HL-60/S4 treated with phorbol 12-myristate 13-acetate at 8.2 ng/mL for 4 days and 3 days (cell line): ENCODE measurements at regions not wholly inside any gene's neighbourhood (a gene's known extent, or its start where the extent isn't known, plus 50 kb on each side); places are given as distances from the start of the nearest gene placed in this dataset.
"Not testable (repeated sequence)": the region's sequence is repeated elsewhere in the genome, so short reads cannot be mapped to it uniquely, and the experiment has no call there.

Source experiments
- in situ Hi-C: fragments of 300-500 bp; cut with MboI; formaldehyde crosslinking; loops from 2 replicates; pipeline ENCODE4 v1.15.0; 2022; ENCODE audit warnings: low sequenced_read_pairs

- in situ Hi-C loops = no loop called here
These were observed 52.3 kb downstream of the MRPL57 start for GRCh38 chr13:21228738-21229137.

DNA sequence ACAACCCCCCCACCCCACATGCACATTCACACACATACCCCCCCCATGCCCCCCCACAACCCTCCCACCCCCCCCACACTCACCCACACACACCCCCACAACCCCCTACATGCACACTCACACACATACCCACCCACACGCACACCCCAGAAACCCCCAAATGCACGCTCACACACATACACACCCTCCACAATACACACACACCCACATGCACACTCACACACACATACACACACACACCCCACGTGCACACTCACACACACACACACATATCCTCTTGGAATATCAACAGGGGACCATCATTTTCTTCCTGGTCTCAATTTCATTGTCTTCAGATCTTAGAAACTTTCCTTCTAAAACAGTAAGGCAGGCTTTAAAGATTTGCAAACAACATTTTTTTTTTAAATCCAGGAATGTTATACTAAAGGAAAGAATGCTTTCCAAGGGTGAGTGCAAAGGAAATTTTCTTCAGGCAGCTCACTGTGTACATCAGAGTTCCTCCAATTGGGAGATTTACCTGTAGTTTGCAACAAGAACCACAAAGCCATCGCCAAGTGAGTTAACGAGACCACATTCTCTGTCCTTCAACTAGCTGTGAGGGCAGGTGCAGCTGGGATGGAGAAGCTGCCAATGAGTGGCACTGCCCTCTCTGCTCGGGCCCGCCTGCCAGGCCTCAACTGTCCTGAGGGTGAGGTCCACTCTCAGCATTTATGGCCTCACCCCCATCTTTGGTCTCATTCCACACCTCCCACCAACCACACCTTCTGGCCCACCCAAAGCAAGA lies 53.0 kb downstream of the MRPL57 start:
- in situ Hi-C loops = no loop called here

DNA sequence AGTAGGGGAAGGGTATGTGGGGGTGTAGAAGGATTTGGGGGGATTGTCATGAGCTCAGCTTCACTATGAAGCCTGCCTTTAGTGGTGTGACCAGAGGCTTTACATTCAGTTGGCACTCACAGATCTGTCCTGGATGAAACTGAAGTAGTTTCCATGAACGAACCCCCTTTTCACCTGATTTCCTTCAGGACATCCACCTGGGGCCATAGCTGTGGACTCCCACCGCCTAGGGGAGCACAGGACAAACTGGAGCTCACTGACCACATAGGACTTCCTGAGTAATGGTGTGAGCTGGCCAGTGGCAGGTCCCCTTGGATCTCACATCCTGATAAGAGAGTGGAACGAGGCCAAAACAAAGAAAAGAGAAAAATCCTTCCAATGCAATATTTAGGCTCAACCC lies 54.1 kb downstream of the MRPL57 start:
- in situ Hi-C loops = no loop called here

GRCh38 chr13:21231426-21231940 lies 55.0 kb downstream of the MRPL57 start:
- in situ Hi-C loops = no loop called here

DNA sequence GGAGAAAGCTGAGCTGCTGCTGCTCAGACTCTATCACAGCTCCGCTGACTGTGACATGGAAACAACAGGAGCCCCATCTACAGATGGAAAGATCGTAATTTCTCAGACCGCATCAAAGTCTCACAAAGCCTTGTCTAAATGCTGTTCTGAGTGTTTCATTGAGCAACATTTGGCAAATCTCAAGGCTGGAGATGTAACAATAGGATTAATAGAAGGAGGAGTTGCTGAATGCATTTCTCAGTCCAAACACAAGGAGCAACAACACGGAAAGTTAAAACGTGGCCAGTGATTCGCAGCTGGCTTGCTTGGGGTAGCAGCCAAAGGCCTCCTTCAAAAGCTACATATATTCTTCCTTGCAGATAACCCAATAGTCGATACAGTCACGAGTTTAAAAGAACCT lies 55.7 kb downstream of the MRPL57 start:
- in situ Hi-C loops = no loop called here

GRCh38 chr13:21232599-21232998 lies 56.1 kb downstream of the MRPL57 start:
- in situ Hi-C loops = no loop called here

DNA sequence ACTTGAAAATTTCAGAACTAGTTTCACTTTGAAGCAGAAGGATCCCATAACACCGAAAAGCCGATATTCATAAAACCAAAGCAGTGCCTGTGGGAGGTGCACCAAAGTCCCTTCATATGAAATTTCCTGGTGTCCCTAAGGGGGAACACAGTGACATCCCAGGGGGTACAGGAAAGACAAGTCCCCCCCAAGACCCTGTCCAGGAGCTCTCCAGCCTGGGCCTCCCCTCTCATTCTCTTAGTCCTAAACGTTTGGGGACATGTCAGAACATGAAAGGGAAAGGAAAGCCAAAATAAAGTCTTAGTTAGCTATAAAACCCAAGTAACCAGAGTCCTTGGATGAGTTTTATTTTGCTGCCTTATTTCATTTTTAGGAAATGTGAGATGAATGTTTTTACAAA lies 56.6 kb downstream of the MRPL57 start:
- in situ Hi-C loops = no loop called here

DNA sequence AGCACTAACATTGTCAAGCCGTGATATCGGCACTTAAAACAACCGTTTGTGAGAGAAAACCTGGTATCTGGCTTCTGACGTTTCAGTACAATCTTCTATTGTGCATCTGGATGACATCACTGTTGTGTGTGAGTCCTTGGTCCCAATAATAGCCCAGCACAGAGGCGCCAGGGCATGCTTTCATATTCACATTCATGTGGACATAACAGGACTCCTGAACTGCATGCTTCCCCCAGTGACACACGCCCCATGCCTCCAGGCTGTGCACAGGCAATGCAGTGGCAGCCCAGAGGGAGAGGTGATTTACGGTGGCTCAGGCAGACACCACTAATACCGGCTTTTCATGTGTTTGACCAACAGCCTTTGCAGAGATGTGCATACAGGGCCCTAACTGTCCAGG lies 58.1 kb downstream of the MRPL57 start:
- in situ Hi-C loops = no loop called here

DNA sequence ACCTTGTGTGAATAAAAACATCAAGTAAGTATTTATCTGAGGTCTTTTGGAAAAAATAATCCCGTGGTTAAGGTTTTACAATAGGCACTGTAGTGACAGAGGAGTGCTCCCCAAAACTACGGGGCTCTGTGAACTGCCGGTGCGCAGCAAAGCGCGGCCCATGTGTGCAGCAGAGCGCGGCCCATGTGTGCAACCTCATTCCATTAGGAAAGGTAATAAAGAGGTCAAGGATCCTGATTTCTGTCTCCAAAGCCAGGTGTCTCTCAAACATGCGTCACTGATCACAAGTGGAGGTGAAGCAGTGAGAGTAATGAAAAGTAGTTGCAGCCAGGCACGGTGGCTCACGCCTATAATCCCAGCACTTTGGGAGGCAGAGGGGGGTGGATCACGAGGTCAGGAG lies 58.7 kb downstream of the MRPL57 start:
- in situ Hi-C loops = no loop called here

DNA sequence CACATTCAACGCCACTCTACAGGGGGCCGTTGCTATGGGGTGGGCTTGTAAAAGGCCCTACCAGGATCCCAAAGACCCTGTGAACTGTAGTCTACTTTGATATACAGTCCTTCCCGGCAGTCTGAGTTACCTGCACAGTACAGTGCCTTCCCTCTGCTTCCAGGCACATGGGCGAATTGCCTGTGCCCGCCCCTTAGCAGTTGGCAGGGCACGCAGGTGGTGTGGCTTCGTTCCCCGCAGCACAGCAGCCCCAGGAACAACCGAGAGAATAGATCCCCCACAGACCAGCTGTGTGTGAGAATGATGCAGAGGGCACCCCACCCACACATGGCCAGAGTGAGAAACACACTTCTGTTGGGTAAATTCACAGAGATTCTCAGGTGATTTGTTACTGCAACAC lies 60.6 kb downstream of the MRPL57 start:
- in situ Hi-C loops = no loop called here

DNA sequence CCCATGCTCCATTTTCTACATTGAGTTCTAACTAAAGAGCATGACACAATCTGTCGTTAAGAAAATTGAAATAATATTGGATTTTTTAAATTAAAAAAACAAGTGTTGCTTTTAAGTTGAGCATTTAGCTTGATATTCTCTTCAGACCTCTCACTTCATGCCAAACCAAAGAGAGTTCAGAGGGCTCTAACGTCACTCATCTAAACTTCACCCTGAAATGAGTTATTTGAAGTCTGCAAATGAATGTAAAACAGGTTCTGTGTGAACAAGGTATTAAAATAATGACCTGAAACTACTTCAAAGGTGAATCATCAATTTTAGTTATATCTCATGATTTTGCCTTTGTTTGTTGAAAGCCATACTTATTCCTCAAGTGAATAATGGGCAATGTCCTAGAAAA lies 61.8 kb downstream of the MRPL57 start:
- in situ Hi-C loops = no loop called here

DNA sequence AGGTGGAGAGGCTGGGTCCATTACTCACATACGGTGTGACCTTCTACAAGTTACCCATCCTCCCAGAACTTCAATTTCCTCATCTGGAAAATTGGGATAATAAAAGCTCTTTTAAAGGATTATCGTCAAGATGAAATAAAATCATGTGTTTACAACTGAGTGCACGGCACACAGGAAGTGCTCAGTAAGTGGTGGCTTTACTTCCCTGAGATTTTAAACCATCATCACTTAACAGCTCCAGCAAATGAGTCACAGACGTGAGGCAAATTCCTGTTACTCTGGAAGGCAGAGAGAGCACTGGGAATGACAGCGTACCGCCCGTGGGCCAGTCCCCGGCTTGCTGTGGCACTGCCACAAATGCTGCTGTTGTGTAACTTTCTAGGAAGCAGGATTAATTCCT lies 64.1 kb downstream of the MRPL57 start:
- in situ Hi-C loops = no loop called here

GRCh38 chr13:21242236-21242635 lies 65.8 kb downstream of the MRPL57 start:
- in situ Hi-C loops = no loop called here

DNA sequence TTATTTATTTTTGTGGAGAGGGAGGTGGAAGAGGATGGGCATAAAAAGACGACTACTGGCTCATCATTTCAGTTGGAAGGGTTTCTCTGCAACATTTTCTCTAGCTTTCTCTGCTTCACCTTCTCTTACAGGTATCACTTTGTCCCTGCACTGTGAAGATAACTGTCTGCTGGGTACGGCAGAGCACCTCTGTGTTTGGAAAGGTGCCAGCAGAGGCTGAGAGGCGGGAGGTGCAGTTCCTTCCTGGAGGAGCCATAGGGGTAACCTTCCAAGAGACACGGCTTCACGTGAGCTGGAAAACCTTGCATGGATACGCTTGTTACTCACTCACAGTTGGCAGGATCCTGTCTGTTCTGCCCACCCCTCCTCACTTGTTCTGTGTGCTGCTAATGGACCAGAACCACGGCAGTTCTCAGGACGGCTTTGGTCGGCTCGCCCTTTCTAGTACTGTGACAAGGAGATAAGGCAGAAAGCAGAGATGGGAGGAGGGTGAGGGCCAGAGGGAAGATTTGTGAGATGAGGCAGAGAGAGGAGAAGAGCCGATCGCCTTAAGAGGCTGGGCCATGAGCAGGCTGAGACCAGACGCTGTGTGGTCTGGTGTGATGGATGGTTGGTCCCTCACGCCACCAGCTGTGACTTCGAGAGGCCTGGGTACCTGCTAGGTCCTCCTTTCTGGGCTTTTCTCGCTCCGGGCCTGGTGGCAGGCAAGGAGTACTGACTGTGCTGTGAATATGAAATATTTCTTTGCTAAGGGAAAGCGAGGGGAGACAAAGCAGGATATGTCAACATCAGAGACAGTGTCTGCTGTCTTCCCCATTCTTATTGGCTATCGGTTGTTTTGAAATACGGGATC lies 66.8 kb downstream of the MRPL57 start:
- in situ Hi-C loops = no loop called here

DNA sequence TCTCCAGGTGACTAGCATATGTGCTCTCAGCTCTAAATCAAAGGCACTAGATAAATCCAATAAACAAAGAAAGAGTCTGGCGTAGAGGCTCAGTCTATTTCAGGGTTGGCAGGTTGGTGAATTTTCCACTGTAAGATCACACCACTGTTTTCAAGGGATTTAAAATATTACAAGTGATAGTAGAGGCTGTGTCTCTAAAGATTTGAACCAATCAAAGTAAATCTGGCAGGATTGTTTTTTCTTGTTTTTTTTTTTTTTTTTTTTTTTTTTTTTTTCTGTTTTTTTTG lies 67.4 kb downstream of the MRPL57 start:
- in situ Hi-C loops = not testable (repeated sequence)

DNA sequence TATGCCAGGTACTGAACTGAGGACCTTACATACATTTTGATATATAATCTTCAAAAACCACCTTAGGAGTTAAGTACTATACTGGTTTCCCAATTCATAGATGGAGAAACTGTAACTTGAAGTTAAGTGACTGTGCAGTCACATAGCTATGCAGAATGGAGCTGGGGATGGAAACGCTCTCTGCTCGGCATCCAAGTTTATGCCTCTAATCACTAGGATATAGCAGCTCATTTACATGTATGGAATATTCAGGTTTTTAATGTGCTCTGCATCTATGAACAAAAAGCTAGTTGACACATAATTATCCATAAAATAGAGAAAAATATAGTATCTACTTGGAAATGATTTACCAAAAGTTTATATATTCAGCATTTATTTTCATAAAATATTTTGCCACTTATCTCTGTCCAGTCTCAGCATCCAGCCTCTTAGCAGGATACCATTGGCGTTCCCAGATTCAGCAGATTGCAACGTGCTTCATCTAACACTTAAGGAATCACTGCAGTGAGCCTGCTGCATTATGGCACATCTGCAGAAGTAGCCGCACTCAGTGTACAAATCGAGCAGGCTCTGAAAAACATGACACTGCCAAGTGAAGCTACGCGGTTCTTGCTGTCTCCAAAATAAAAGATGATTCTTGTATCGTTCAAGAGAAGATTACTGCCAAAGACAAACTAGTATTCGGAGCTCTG lies 70.4 kb downstream of the MRPL57 start:
- in situ Hi-C loops = no loop called here

GRCh38 chr13:21256351-21256761 lies 79.9 kb downstream of the MRPL57 start:
- in situ Hi-C loops = no loop called here

DNA sequence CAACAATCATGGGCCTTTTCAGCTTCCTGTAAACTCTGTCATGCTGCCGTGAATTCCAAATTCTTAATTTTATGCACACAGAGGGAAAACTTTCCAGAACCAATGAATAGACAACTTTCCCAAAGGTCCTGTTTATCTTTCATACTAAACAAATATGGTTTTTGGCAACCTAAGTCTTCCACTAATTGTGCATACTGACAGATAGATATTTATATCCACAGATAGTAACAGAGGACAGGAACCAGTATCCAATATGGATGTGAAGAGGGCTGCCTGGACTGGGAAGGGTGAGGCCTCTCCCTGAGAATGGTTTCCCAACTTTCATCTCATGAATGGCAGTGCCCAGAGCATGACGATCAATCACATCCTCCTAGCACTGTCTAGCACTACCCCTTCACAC lies 80.4 kb downstream of the MRPL57 start:
- in situ Hi-C loops = no loop called here

DNA sequence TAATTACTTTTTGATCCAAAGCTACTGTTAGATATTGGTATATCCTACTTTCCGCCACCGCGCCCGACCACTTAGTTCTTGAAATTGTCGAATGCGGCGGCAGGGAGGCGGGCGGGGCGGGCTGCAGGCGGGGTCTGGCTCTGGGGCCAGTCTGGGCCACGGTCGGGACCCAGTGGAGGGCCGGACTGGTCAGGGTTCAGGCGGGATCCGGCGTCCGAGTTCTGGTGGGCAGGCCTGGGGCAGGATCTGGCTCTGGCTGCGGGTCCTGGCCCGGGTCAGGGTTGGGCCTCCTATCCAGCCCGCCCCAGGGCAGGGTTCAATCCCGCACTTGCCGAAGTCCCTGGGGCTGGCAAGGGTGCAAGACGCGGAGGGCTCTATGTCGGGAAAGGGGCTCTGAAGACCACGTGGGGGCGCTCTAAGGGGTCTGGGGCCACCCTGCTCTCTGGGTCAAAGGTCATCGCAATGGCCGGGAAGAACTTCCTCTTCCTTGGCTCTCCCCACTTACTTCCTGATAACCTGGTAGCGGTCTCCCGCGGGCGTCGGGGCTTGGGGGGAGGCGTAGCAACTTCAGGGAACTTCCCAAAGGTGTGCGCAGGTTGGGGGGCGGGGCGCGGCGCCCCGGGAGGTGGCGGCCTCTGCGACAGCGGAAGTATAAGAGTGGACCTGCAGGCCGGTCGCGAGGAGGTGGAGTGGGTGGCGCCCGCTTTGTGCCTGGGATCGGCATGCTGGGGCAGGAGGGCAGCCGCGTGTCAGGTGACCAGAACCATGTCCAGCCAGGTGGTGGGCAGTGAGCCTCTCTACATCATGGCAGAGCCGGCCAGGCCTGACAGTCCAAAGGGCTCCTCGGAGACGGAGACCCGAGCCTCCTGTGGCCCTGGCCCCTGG lies 83.4 kb downstream of the MRPL57 start:
- in situ Hi-C loops = no loop called here

- in situ Hi-C loops = not testable (repeated sequence)
These were observed 84.3 kb downstream of the MRPL57 start for GRCh38 chr13:21260561-21261290.
